GM04503 (cell line): ENCODE measurements at regions not wholly inside any gene's neighbourhood (a gene's known extent, or its start where the extent isn't known, plus 50 kb on each side); places are given as distances from the start of the nearest gene placed in this dataset.
"Not testable (repeated sequence)": the region's sequence is repeated elsewhere in the genome, so short reads cannot be mapped to it uniquely, and the experiment has no call there.

Source experiments
- DNase-seq: peaks from one replicate; pipeline ENCODE4 v3.0.0-alpha.2; 2012; ENCODE audit warnings: low read depth

DNA sequence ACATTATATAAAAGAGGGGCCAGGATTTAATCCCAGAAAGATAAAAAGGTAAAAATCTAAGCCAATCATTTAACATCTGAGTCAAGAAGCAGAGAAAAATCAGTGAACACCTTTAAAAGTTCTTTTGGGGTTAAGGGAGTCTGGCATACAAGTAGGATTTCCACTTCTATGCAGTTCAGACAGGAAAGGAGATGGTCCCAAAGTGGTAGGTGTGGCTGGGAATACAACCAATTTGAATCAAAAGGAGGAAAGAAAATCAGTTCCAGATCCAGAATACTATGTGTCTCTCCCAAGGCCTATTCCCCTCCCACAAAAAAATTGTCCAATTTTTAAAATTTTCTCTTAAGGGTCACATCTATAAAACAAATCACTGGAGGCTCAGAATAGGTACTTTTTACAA is 167.4 kb downstream of the PHLDA1 start:
- DNase-seq = no peak

DNA sequence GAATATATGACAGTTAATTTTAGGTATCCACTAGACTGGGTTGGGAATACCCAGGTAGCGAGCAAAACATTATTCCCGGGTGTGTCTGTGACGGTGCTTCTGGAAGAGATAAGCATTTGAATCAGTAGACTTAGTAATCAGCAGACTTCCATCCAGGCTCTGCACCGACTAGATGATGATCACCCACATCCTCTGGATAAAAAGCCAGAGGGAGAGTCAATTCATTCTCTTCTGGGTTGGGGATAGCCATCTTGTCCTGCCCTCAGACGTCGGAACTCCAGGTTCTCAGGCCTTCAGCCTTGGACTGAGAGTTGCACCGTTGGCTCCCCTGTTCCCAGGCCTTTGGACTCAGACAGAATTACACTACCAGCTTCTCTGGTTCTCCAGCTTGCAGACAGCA is 168.0 kb downstream of the PHLDA1 start:
- DNase-seq = no peak

DNA sequence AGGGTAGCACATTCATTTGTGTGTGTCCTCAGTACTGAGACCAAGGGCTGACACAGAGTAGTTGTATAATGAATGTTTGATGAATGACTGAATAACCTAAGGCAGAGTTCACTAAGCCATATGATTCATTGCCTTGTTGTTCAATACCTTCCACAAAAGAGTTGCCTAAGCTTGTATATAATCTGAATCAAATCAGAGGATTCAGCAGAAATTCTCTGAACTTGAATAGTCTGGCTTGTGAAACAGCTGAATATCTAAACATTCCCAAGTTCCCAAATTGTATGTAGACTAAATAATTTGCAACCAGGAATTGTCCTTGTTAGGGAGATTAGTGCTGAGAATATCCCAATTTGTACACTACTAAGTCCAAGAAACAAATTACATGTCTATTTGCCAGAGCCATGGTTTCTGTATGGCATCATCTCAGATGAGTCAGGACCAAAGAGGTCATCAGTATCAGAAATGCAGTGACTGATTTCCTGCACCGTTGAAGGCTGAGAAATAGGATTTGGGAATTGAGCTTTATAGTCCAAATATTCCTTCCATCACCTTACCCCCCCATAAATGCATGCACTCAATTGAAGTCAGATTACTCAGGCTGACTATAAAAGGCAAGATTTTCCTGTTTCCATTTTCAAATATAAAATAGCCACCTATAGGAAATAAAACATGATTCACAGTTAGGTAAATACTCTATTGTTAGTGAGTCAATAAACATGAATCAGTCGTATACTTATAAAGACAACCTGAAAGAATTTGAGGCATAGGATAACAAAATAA is 168.7 kb downstream of the PHLDA1 start:
- peak; percentile 58 for DNase-seq

DNA sequence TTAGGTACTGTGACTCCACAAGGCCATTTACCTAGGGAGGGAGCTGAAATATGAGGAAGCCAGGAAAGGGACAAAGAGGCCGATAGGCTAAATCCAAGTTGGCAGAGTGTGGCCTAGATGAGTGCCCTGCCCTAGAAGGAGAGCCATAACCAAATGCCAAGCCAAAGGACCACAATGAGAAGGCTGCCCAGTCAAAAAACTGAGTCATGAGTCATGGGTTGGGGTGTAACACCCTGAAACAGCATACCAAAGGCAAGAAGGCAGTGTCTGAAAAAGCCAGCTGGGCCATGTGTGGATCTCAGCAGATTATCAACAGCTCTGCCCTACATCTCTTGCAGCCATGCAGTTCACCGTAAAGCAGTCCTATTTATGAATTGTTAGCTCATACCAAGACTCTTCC is 171.7 kb downstream of the PHLDA1 start:
- no peak for DNase-seq

DNA sequence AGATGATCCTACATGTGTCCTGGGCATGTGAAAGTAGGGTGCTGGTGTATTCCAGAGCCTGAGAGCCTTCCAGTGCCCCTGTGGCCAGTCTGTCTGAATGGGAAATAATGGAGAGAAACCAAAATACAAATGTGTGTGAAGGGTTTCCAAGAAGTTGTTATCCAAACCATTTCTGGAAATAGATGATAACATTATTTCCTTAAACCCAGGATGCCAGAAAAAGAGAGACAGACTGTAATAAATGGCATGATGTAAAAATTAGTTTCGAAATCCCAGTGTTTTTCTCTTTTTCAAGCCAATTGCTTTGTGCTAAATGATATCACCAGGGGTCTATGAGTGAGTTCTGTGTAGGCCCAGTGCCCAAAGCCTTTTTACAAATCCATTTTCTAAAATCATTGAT is 175.3 kb downstream of the PHLDA1 start:
- DNase-seq = no peak

DNA sequence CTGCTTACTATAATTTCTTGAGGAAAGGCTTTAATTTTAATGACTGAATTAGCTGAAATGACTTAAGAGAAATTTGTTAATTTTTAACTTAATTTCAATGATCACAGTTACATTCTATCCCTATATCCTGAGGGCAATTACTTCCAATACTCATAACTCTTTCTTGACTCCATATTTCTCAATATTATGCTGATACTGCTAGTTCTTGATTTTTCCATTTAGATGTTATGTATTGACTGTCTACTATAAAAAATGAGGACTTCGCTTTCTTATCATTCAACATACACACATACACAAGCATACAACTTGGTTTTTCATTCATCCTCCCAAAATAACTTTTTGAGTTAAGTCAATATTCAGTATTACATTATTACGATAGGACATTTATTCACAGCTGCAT is 176.2 kb downstream of the PHLDA1 start:
- no peak for DNase-seq

DNA sequence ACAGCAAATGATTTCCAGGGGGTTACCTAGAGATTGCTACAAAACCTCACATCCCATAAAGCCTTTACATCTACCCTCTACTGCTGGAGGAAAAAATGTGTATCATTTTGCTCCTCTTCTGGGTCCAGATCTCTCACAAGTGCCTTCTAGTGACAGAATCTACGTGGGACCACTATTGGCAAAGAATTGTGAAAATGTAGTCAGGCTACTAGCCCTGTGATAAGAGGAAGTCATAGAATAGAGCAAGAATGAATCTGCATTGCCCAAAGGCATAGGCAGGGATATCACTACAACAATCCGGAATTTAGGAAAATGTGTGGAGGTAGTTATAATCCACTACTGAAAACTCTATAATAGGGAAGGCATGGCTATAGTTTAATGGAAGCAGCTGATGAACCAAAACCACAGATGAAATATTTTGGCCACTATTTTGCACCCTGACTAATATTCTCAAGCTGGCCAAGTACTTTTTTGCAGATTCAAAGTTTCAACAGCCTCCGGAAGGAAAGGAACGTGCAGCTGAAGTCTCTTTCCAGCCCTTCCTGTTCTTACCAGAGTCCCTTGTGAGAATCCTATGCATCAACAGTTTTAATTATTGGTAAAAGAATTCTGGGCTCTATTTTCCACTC is 176.8 kb downstream of the PHLDA1 start:
- peak; percentile 77 for DNase-seq

DNA sequence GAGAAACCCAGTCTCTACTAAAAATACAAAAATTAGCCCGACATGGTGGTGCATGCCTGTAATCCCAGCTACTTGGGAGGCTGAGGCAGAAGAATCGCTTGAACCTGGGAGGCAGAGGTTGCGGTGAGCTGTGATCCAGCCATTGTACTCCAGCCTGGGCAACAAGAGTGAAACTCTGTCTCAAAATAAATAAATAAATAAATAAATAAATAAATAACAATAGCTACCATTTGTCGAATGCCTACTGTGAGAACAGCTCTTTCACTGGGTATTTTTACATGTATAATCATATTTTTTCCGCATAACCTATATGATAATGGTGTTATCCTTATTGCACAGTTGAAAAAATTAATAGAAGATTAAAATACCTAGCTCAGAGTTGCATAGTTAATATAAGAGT is 177.4 kb downstream of the PHLDA1 start:
- DNase-seq = not testable (repeated sequence)

DNA sequence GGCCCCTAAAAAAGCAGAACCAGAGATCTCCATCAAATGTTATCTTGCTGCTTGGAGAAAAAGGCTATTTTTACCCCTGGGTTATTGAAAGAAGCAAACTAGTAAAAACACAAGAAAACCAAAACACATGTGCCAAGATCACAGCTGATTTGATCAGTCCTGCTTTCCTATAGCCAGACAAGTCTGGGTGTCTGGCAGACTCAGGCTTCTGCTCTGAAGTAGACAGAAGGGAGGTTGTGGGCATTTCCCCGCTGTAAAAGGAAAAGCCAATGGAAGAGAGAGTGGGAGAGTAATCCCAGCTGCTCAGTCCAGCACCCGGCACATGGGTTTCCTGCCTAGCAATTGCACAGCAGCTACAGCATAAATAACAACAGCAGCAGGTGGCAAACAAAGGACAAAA is 177.9 kb downstream of the PHLDA1 start:
- DNase-seq = no peak

DNA sequence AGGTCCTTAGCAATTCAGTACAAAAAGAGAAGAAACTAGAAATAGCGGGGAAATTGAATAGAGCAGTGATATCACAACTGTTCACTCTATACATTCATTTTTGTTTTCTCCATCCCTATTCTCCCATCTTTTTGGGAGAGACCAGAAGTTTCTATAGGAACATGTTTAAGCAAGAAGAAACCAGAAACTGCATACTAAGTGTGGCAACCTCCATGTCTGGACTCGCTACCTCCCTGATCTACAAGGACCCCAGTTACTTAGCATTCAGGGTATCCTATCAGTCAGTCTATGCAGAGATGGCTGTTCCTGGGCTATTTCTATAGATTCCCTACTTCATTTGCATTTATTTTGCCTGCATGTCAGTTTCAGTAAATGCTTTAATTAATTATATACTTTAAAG is 178.6 kb downstream of the PHLDA1 start:
- no peak for DNase-seq

DNA sequence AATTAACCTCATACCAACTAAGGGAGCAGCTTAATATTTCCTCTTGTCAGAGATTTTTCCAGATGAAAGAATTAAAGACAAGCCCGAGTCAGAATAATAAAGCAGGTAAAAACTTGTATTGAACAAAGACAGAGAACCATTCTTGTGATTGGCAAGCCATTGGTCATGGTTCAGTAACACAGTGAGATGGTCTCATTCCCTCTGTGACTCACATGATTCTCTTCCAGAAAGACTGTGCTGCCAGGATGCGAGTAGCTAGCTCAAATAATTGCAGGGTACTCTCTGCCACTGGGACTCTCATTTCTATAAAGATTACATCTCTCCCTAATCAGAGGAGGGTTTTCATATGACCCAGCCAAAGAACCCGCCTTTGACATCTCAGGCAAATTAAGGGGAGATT is 179.4 kb downstream of the PHLDA1 start:
- DNase-seq = no peak

DNA sequence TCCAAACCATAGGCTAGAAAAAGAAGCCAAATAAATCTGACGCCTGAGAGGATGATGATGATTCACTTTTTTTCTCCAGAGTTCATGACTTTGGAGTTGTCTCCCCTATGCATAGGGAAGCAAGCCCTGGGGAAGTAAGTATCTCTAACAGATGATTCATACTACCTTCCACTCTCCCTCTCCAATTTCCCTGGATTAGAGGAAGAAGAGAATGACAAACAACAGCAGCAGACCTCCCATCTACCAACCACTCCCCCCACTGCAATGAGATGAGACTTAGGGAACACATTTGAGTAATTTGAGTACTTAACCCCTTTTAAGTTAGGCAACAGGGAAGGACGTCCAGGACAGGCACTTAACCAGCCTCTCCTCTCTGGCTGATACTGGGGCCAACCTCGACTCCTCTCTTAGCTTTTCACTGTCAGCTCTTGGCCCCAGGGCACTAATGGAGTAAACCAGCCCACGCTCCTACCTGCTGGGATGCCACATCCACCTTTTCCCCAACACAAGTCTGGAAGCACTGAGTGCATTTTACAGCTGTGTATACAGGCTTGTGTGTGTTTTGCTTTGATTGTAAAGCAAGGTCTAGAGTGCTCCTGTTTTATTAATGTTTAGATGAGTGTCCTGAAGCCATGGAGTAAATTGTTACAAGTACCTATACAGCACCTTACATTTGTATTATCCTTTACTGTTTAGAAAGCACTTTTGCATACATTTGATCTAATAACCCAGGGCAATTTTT is 180.7 kb downstream of the PHLDA1 start:
- peak; percentile 44 for DNase-seq

DNA sequence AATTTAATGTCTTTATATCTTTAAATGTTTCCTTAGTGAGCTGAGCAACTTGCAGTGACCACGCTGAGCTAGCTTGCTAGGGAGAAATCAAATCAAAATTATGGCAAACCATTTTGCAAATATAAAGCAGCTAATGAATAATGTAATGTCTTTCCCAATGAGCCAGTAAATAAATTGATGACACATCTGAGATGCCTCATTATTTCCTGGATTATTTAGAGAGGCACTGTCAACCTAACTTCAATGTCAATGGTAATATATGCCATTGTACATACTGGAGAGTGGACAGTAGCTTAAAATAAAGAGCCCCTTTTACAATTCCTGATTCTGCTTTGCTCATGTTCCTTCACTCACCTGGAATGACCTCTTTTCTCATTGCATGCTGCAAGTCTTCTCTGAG is 182.6 kb downstream of the PHLDA1 start:
- no peak for DNase-seq

DNA sequence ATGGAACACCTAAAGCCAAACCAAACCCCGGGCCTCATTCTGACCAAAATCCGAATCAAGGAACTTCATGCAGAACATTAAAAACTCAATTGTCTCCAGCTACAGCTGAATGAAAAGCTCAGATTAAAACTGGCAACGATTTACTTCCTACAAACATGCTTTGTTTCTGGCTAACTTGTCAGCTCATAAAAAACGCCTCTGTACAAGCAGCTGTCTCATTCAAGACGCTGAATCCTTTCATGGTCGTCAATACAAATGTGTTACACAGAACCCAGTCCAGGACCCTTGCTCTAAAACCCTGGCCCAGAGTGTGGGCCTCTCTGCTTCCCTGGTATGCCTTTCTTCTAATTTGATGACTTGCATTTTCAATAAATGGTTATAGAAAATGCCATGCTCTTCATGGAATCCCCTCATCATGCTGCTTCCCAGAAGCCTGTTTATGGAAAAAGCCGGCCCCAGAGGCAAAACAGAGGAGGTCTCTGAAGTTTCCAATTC is 183.1 kb downstream of the PHLDA1 start:
- no peak for DNase-seq

DNA sequence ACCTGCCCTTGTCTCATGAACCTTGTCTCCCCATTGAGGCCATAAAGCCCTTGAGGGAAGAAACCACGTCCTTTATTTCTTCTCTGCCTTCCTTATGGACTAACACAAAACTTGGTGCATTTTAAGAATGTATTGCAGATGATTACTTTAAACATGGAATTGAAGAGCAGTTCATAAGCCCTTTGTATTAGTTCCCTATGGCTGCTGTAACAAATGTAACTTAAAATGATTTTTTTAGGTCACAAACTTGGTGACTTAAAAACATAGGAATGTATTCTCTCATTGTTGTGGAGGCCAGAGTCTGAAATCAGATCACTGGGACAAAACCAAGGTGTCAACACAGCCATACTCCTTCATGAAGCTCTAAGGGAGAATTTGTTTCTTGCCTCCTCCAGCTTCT is 185.5 kb downstream of the PHLDA1 start:
- DNase-seq = no peak

DNA sequence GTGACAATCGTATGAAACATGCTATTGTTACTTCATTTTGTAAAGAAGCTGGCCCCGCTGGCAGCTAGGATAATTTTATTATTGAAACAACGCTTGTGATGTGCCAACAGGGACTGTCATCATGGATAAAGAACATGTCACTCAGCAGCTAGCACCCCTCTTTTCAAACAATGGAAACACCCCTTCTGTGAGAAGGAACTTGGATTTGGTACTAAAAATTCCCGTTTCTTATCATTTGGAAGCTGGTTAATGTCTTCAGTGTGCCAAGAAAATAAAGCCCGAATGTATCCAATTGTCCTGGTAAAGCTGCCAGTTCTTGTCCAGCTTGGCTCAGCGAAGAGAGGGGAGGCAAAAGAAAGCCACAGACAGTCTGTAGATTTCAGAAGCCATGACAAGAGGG is 186.6 kb downstream of the PHLDA1 start:
- no peak for DNase-seq

DNA sequence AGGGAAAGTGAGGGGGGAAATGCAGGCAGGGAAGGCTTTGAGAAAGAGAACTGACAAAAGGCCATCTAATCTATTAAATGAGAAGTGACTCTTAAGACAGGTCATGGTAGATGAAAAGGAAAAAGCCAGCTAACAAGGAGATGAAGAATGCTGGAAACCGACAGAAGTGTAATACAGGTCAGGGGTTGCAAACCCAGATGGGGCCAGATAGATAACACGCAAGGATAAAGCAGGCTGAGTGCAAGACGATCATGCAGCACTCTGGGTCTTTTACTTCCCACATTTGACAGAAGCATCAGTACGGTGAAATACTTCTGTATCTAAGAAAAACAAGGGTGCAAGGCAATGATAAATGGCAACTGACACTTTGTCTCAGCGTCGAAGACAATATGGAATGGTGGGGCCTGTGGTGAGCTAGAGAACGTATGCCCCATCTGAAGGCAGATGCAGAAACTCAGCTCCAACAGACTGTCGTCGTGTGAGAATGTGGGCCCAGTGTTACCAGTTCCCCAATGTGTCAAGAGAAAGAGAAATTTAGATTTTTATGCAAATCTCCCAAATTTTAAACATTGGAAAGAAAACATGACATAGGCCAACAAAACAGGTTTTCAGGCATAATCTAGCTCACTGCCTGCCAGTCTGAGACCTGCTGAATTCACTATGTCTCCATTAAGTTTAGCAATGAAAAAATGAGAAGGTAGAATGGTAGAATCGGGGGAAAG is 187.4 kb downstream of the PHLDA1 start:
- no peak for DNase-seq

DNA sequence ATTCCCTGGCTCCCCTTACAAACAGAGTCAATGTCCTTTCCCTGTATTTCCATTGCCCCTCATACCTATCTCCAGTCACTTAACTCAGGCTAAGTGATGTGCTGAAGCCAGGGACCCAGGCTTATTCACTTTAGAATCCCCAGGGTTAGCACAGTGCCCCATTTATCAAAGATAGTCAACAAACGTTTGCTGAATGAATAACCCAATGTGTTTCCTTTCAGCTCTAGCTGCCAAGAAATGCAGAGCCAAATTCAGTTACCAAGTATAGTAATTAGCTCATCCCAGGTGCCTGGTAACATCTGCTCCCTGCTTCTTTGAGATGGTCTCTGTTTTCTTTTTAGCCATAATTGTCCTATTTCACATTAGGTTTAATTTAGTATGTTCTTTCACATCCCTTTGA is 189.5 kb downstream of the PHLDA1 start:
- DNase-seq = no peak

DNA sequence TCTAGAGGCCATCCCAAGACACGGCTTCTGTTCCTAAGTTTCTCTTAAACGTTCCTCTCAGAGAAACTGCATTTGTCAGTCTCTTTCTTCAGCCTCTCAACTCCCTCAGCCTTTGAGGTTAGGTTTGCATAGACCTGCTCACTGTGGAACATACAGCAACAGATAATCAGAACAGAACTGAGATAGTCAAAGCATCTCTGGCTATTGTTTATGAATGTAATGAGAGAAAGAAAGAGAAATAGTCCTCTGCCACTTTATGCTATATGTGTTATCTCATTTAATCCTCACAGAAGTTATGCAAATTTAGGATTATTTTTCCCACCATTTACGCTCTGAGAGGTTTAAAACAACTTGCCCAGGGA is 190.6 kb downstream of the PHLDA1 start:
- no peak for DNase-seq

DNA sequence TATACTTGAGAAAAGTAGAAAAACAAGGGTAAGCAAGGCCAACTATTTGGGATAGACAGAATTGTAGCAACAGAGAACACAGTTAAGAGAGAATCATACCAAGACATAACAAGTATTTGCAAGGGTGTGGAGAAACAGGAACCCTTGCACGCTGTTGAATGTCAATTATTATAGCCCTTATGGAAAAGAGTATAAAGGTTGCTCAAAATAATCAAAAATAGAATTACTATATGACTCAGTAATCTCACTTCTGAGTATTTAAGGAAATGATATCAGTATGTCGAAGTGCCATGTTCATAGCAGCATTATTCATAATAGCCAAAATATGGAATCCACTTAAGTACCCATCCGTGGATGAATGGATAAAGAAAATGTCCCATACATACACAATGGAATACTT is 193.3 kb downstream of the PHLDA1 start:
- no peak for DNase-seq

DNA sequence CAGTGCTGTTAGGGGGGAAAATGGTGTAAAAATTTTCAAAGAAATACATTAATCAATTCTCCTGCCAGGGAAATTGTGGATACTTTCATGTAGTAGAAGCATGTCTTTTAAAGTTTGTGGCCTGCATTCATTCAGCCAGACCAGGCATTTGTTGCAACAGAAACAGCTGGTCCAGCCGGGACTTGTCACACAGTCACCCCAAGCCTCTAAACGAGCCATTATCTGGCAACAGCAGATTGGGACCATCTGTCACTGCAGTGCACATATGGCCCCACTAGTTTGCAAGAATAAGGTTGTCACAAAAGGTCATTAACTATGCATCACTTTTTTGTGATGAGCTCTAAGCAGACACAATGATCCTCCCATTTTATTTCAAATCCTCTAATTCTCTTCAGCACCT is 193.9 kb downstream of the PHLDA1 start:
- DNase-seq = no peak

DNA sequence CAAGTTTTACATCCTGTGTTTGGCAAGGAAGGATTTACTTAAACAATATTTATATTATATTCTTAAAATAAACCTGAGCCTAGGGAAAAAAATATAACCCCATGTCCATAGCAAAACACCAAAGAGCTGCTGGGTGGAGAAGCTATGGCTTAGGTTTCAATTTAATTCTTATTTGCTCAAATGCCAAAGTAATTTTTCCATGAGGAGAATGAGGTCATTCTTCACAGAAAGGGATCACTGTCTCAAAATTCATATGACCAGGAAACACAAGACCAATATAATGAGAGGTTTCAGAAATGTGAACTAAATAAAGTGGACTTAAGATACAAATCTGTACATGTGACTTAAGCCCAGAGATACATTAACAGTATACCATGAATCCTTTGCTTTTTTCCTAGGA is 195.0 kb downstream of the PHLDA1 start:
- no peak for DNase-seq

DNA sequence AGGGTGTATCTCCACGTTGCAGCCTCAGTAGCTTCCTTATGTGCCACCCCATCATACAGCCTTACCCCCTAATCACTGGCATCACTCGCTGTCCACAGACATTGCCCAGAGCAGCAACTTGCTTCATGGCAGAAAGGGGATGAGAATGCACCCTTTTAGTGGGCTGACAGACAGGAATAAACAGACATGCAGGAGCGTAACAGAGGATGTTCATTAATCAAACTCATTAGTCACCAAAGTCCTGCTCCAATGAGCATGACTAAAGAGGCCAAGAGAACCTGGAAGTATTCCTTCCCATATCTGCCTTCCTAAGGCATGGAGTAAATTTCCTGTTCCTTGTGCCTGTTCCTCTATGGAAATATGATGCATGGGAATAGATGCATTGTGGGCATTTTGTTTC is 197.0 kb downstream of the PHLDA1 start:
- DNase-seq = no peak
